Activated CD8-positive, alpha-beta T cell treated with anti-CD3 and anti-CD28 coated beads for 36 hours (primary cell): ENCODE measurements at regions not wholly inside any gene's neighbourhood (a gene's known extent, or its start where the extent isn't known, plus 50 kb on each side); places are given as distances from the start of the nearest gene placed in this dataset.

Experiments
- ATAC-seq: fragments of 200-7000 bp; cut with Tn5 transposase; one replicate; pipeline ENCODE4 v1.10.0; 2021; ENCODE audit warnings: mild to moderate bottlenecking, moderate library complexity
- CTCF ChIA-PET: fragments of 350-600 bp; sonication (Branson Sonifier 250); formaldehyde crosslinking; loops from one replicate; lab custom pipeline; 2021; ENCODE audit warnings: antibody characterized with exemption; lab: Charles Lee
- POLR2A ChIA-PET: fragments of 350-600 bp; sonication (Branson Sonifier 250); formaldehyde crosslinking; loops from one replicate; lab custom pipeline; 2021; ENCODE audit warnings: antibody characterized with exemption; lab: Charles Lee
- DNase-seq: peaks from one replicate; pipeline ENCODE4 v3.0.0-alpha.2; 2020
- H3K27ac Mint-ChIP-seq: one replicate; pipeline ENCODE4 v1.8.0; 2021; ENCODE audit warnings: mild to moderate bottlenecking, mixed read lengths
- H3K27me3 Mint-ChIP-seq: one replicate; pipeline ENCODE4 v1.8.0; 2021; ENCODE audit warnings: mixed read lengths
- H3K36me3 Mint-ChIP-seq: one replicate; pipeline ENCODE4 v1.8.0; 2021; ENCODE audit warnings: low read depth, mixed read lengths
- H3K4me1 Mint-ChIP-seq: one replicate; pipeline ENCODE4 v1.8.0; 2021; ENCODE audit warnings: low read depth, mixed read lengths
- H3K4me3 Mint-ChIP-seq: one replicate; pipeline ENCODE4 v1.8.0; 2021; ENCODE audit warnings: mild to moderate bottlenecking, moderate library complexity, mixed read lengths
- H3K9me3 Mint-ChIP-seq: one replicate; pipeline ENCODE4 v1.8.0; 2021; ENCODE audit warnings: mixed read lengths
- intact Hi-C: fragments of 100-400 bp; cut with micrococcal nuclease; formaldehyde crosslinking; loops from one replicate; pipeline ENCODE4 v1.10.0; 2022
- TF ChIP-seq, protein P1 (sequence below): fragments of 200-600 bp; IDR thresholded peaks from one replicate; pipeline ENCODE4 v1.8.0; 2022; ENCODE audit warnings: antibody characterized with exemption, mild to moderate bottlenecking

GRCh38 chr14:51382506-51382905 is 142.5 kb downstream of the TMX1 start:
- Mint-ChIP-seq H3K9me3 (no peaks in the 10 kb centered on the region), H3K36me3 (no peaks in the 10 kb centered on the region), H3K27ac (no peak overlapping the region), H3K4me3 (no peak overlapping the region), H3K27me3 (peaks cover 3% of the 10 kb centered on the region), H3K4me1 (no peaks in the 10 kb centered on the region)
- ATAC-seq: no peak
- DNase-seq: no peak
- intact Hi-C loops: no loop called here
- TF ChIP-seq, protein P1, sequence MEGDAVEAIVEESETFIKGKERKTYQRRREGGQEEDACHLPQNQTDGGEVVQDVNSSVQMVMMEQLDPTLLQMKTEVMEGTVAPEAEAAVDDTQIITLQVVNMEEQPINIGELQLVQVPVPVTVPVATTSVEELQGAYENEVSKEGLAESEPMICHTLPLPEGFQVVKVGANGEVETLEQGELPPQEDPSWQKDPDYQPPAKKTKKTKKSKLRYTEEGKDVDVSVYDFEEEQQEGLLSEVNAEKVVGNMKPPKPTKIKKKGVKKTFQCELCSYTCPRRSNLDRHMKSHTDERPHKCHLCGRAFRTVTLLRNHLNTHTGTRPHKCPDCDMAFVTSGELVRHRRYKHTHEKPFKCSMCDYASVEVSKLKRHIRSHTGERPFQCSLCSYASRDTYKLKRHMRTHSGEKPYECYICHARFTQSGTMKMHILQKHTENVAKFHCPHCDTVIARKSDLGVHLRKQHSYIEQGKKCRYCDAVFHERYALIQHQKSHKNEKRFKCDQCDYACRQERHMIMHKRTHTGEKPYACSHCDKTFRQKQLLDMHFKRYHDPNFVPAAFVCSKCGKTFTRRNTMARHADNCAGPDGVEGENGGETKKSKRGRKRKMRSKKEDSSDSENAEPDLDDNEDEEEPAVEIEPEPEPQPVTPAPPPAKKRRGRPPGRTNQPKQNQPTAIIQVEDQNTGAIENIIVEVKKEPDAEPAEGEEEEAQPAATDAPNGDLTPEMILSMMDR: no peak
- POLR2A ChIA-PET: interaction anchor here (0.6 kb wide), 1 partner anchor 14 kb away, joined by 3 read pairs; no protein-coding TSS in a partner anchor
- CTCF ChIA-PET: no interaction called here

GRCh38 chr14:51386411-51386810 is 146.4 kb downstream of the TMX1 start:
- ChIA-PET CTCF (interaction anchor here (0.9 to 1.8 kb wide), 2 partner anchors 15 to 390 kb away, joined by 3 to 5 read pairs; no protein-coding TSS in a partner anchor), POLR2A (no interaction called here)
- intact Hi-C loops: no loop called here
- no peak for DNase-seq
- Mint-ChIP-seq H3K9me3 (no peaks in the 10 kb centered on the region), H3K36me3 (no peaks in the 10 kb centered on the region), H3K27me3 (peaks cover 9% of the 10 kb centered on the region), H3K4me1 (no peaks in the 10 kb centered on the region), H3K4me3 (no peak overlapping the region), H3K27ac (no peak overlapping the region)
- ATAC-seq: no peak
- TF ChIP-seq, protein P1: no peak

DNA sequence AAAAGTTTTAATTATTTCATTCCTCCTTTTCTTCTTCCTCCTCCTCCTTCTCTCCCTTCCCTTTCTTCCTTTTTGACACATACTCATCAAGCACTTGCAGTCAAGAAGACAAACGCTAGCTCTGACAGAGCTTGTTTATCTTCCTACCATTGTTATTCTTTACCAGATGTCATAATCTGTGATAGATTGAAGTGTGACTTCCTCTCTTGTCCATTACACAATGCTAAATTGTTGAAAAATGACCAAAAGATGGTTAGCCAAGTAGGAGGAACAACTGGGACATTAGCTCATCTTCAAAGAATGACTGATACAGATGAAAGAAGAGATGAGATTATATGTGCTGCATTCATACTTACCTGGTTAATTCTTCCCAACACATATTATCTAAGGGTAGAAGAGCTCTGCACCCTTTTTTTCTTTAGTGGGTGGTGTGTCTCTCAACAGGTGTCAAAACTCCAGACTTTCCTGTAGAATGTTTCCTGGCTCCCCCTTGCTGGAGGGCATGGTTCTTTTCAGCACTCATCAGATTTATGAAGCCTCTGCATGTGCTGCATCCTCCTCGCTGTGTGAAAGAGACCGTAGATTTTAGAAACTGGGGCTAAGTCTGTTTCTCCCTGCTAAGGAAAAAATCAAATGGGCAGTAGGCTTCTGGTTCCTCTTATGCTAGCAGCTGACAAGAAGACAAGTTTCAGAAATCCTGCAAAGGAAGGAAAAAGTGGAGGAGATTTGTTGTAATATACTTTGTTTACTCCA is 147.1 kb downstream of the TMX1 start:
- H3K4me1 Mint-ChIP-seq: no peaks in the 10 kb centered on the region
- ChIA-PET POLR2A (no interaction called here), CTCF (interaction anchor here (0.9 to 1.8 kb wide), 2 partner anchors 16 to 389 kb away, joined by 3 to 5 read pairs; no protein-coding TSS in a partner anchor)
- no peaks in the 10 kb centered on the region for H3K36me3 Mint-ChIP-seq
- intact Hi-C loops: no loop called here
- DNase-seq (no peak), ATAC-seq (no peak)
- no peaks in the 10 kb centered on the region for H3K9me3 Mint-ChIP-seq
- H3K4me3 Mint-ChIP-seq: no peak overlapping the region
- H3K27ac Mint-ChIP-seq: no peak overlapping the region
- TF ChIP-seq, protein P1: no peak
- H3K27me3 Mint-ChIP-seq: peaks cover 7% of the 10 kb centered on the region

DNA sequence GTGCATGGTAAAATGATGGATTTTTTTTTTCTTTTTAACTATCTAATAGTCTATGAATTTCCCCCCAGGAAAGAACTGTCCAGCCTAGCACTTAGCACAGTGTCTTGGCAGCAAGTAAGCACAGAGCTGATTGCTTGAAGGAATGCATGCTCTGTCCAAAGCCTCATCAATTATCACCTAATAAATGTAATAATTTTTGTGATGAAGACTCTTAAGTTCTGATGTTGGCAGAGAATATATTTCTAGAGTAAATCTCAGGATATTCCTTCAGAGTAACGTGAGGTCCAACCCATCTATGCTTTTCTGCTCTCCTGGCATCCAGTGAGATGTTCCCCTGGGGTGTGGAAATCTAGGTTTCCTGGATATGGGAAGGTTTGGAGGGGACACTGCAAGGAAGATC is 152.4 kb downstream of the TMX1 start:
- TF ChIP-seq, protein P1: no peak
- no peaks in the 10 kb centered on the region for H3K4me1 Mint-ChIP-seq
- ChIA-PET POLR2A (no interaction called here), CTCF (no interaction called here)
- ATAC-seq (no peak), DNase-seq (no peak)
- H3K9me3 Mint-ChIP-seq: no peaks in the 10 kb centered on the region
- no peaks in the 10 kb centered on the region for H3K36me3 Mint-ChIP-seq
- no peak overlapping the region for H3K4me3 Mint-ChIP-seq
- no peak overlapping the region for H3K27ac Mint-ChIP-seq
- intact Hi-C loops: no loop called here
- peaks cover 8% of the 10 kb centered on the region for H3K27me3 Mint-ChIP-seq

DNA sequence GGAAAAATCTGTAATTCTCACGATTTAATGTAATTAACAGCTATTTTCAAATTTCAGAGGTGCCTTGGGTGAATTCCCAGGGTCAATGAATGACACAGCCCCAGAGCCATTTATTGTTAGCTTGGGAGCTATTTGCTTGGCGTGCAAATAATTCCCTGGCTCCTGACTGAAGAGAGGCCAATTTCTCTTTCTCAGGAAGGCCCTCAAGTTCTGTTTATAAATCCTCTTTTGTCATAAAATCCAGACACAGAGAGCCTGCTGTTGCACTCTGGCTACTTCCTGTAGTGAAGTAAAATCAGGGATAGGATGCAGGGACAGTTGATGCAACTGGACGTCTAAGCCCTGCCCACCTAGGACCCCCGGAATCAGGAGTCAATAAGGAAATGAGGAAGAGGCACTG is 154.3 kb downstream of the TMX1 start:
- no peaks in the 10 kb centered on the region for H3K4me1 Mint-ChIP-seq
- no peaks in the 10 kb centered on the region for H3K9me3 Mint-ChIP-seq
- DNase-seq (no peak), ATAC-seq (no peak)
- H3K27ac Mint-ChIP-seq: no peak overlapping the region
- H3K27me3 Mint-ChIP-seq: peaks cover 10% of the 10 kb centered on the region
- no peaks in the 10 kb centered on the region for H3K36me3 Mint-ChIP-seq
- intact Hi-C loops: no loop called here
- POLR2A ChIA-PET: no interaction called here
- no peak overlapping the region for H3K4me3 Mint-ChIP-seq
- TF ChIP-seq, protein P1: no peak
- CTCF ChIA-PET: no interaction called here
